Karpas-422 (cell line): ENCODE measurements at regions not wholly inside any gene's neighbourhood (a gene's known extent, or its start where the extent isn't known, plus 50 kb on each side); places are given as distances from the start of the nearest gene placed in this dataset.
"Not testable (repeated sequence)": the region's sequence is repeated elsewhere in the genome, so short reads cannot be mapped to it uniquely, and the experiment has no call there.

Experiments
- DNase-seq: peaks from one replicate; pipeline ENCODE4 v3.0.0-alpha.2; 2015
- H2AFZ ChIP-seq: fragments of 200-600 bp; sonication (generic); 2 replicates; pipeline ENCODE4 v1.6.1; 2014; ENCODE audit warnings: antibody characterized with exemption, low read length, mixed read lengths
- H3K27ac ChIP-seq: fragments of 200-600 bp; sonication (generic); 2 replicates; pipeline ENCODE4 v1.5.1; 2014; ENCODE audit warnings: mild to moderate bottlenecking, low read length, moderate library complexity
- H3K27me3 ChIP-seq: fragments of 200-600 bp; sonication (generic); 2 replicates; pipeline ENCODE4 v1.6.1; 2014; ENCODE audit warnings: low read length, mixed read lengths
- H3K36me3 ChIP-seq: fragments of 200-600 bp; sonication (generic); 2 replicates; pipeline ENCODE4 v1.6.1; 2014; ENCODE audit warnings: low read length, mixed read lengths; ENCODE audit not compliant: insufficient read depth
- H3K4me1 ChIP-seq: fragments of 200-600 bp; sonication (generic); 2 replicates; pipeline ENCODE4 v1.6.1; 2014; ENCODE audit warnings: mild to moderate bottlenecking, low read length, mixed read lengths
- H3K4me2 ChIP-seq: fragments of 200-600 bp; sonication (generic); 2 replicates; pipeline ENCODE4 v1.6.1; 2014; ENCODE audit warnings: low read length, low read depth, mild to moderate bottlenecking; ENCODE audit not compliant: poor library complexity, severe bottlenecking
- H3K4me3 ChIP-seq: fragments of 200-600 bp; sonication (generic); 2 replicates; pipeline ENCODE4 v1.5.1; 2014; ENCODE audit warnings: mild to moderate bottlenecking, antibody characterized with exemption, low read length, mixed read lengths
- H3K79me2 ChIP-seq: fragments of 200-600 bp; sonication (generic); 2 replicates; pipeline ENCODE4 v1.6.1; 2014; ENCODE audit warnings: mild to moderate bottlenecking, low read length, mixed read lengths
- H3K9ac ChIP-seq: fragments of 200-600 bp; sonication (generic); 2 replicates; pipeline ENCODE4 v1.6.0; 2014; ENCODE audit warnings: low read length
- H3K9me2 ChIP-seq: fragments of 200-600 bp; sonication (generic), shearing (Covaris generic); replicated peaks from 2 replicates; pipeline ENCODE4 v1.6.0; 2014; ENCODE audit warnings: mild to moderate bottlenecking, low read length, moderate library complexity; ENCODE audit not compliant: insufficient read depth
- H3K9me3 ChIP-seq: fragments of 300-700, 200-600 bp; sonication (generic); 2 replicates; pipeline ENCODE4 v1.6.1; 2014; ENCODE audit warnings: low read length, mixed read lengths
- H4K20me1 ChIP-seq: fragments of 200-600 bp; sonication (generic); 2 replicates; pipeline ENCODE4 v1.6.1; 2014; ENCODE audit warnings: mild to moderate bottlenecking, antibody characterized with exemption, low read length, low read depth; ENCODE audit not compliant: insufficient read depth

DNA sequence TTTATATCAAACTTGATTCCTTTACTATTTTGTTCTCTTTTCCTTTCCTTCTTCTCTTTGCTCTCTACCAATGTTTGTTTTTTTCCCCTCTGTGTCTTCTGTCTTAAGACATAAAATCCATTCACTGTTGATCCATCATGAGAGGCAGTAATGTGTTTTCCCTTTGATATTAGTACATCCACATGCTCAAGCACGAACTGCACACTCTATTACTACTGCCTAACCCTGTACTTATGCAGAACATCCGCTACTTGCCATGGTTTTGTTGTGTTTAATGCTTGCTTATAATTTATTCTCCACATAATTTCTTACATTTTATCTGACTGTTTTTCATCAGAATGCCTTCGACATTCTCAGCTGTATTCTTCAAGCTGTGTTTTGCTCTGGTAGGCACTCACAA, 159.0 kb upstream of the PCDH9 start:
- H3K4me3 ChIP-seq: no peak overlapping the region
- no peaks in the 10 kb centered on the region for H3K79me2 ChIP-seq
- H4K20me1 ChIP-seq: no peaks in the 10 kb centered on the region
- H3K27ac ChIP-seq: no peak overlapping the region
- no peaks in the 10 kb centered on the region for H3K36me3 ChIP-seq
- H3K4me1 ChIP-seq: no peaks in the 10 kb centered on the region
- no peak overlapping the region for H3K4me2 ChIP-seq
- no peaks in the 10 kb centered on the region for H3K9me3 ChIP-seq
- H3K9me2 ChIP-seq: no peaks in the 10 kb centered on the region
- no peak overlapping the region for H3K9ac ChIP-seq
- no peak for DNase-seq
- no peaks in the 10 kb centered on the region for H3K27me3 ChIP-seq
- 0 out of 2 replicates have a peak overlapping the region, but pooled peaks have one; percentile 18 for H2AFZ ChIP-seq

DNA sequence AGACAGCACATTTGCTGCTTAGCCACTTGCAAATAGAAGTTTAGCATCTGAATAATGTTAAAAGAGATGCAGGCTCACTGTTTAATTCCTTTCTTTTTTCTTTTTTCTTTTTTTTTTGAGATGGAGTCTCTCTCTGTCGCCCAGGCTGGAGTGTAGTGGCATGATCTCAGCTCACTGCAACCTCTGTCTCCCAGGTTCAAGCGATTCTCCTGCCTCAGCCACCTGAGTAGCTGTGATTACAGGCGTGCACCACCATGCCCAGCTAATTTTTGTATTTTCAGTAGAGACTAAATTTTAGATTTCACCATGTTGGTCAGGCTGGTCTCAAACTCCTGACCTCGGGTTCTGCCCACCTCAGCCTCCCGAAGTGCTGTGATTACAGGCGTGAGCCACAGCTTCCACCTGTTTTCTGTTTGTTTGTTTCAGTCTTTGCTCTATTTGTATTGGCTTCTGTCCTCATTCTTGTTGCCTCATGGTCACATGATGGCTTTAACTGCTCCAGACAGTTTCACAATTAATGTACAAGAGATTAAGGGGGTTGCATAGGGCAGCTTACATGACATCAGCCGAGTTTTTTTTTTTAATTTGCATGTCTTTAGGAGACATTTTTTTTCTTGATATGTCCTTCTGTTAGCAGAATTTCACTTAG, 153.1 kb upstream of the PCDH9 start:
- H3K4me1 ChIP-seq, H3K9me3 ChIP-seq, H2AFZ ChIP-seq, H3K36me3 ChIP-seq, H3K9me2 ChIP-seq, H3K79me2 ChIP-seq, DNase-seq, H4K20me1 ChIP-seq, H3K9ac ChIP-seq, H3K27ac ChIP-seq, H3K4me3 ChIP-seq, H3K27me3 ChIP-seq, H3K4me2 ChIP-seq: not testable (repeated sequence)

DNA sequence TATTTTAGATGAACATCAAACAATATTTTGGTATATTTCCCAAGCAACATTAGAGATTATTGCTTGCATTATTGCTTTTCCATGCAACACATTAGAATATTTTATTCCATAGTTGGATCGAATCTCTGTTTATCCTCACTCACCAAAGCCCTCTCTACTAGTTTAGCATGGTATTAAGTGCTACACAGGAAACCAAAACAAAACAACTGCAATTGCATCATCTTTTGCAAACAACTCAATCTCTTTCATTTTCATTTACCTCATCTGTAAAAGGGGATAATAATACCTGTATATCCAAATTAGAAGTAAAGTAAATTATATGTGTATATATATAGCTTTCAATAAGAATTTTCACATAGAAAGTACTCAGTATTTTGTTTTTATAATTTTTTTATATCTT, 147.8 kb upstream of the PCDH9 start:
- Histone ChIP-seq H3K79me2 (no peaks in the 10 kb centered on the region), H3K9ac (no peak overlapping the region), H3K4me1 (no peaks in the 10 kb centered on the region), H3K4me3 (no peak overlapping the region), H3K9me2 (no peaks in the 10 kb centered on the region), H3K27ac (no peak overlapping the region), H3K27me3 (no peaks in the 10 kb centered on the region), H3K9me3 (no peaks in the 10 kb centered on the region), H4K20me1 (no peaks in the 10 kb centered on the region), H2AFZ (no peak overlapping the region), H3K4me2 (no peak overlapping the region), H3K36me3 (no peaks in the 10 kb centered on the region)
- no peak for DNase-seq

DNA sequence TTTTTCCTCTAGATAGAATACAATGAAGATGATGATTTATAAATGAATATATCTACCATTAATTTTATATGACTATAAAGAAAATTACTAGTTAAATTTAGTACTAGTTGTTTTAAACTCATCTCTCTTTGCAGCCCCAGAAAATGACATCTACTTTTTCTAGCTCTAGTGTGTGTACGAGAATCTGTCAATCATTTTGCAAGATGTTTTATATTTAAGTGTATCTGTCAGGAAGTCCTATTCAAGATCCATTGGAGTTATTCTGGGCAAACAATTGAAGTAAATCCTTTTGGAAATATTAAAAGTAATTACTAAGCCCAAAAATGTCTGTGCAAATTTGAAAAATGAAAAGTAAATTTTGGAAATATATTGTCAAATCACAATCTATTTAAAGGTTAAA, 144.3 kb upstream of the PCDH9 start:
- Histone ChIP-seq H4K20me1 (no peaks in the 10 kb centered on the region), H3K9me3 (no peaks in the 10 kb centered on the region), H3K27ac (no peak overlapping the region), H3K9ac (no peak overlapping the region), H3K79me2 (no peaks in the 10 kb centered on the region), H2AFZ (no peak overlapping the region), H3K9me2 (no peaks in the 10 kb centered on the region), H3K4me3 (no peak overlapping the region), H3K27me3 (no peaks in the 10 kb centered on the region), H3K4me1 (no peaks in the 10 kb centered on the region), H3K36me3 (no peaks in the 10 kb centered on the region), H3K4me2 (no peak overlapping the region)
- DNase-seq: no peak

- no peaks in the 10 kb centered on the region for H3K4me1 ChIP-seq
Observed at GRCh38 chr13:67372868-67373464, 142.8 kb upstream of the PCDH9 start.

GRCh38 chr13:67369895-67370660, 139.9 kb upstream of the PCDH9 start:
- Histone ChIP-seq H3K27ac (no peak overlapping the region), H3K4me1 (peaks cover 3% of the 10 kb centered on the region; the same call in 1 of the 2 replicates), H3K4me2 (no peak overlapping the region), H2AFZ (peak overlapping the region; percentile 20; the same call in 1 of the 2 replicates), H3K27me3 (no peaks in the 10 kb centered on the region), H3K9me2 (no peaks in the 10 kb centered on the region), H3K9me3 (no peaks in the 10 kb centered on the region), H3K9ac (no peak overlapping the region), H3K36me3 (no peaks in the 10 kb centered on the region), H3K79me2 (no peaks in the 10 kb centered on the region), H3K4me3 (no peak overlapping the region), H4K20me1 (no peaks in the 10 kb centered on the region)
- no peak for DNase-seq

More at GRCh38 chr13:67372868-67373464, 142.8 kb upstream of the PCDH9 start:
- DNase-seq: no peak
- H3K4me3 ChIP-seq: no peak overlapping the region
- H3K27ac ChIP-seq: no peak overlapping the region
- H2AFZ ChIP-seq: no peak overlapping the region
- no peak overlapping the region for H3K9ac ChIP-seq
- H3K27me3 ChIP-seq: no peaks in the 10 kb centered on the region
- H4K20me1 ChIP-seq: no peaks in the 10 kb centered on the region
- no peaks in the 10 kb centered on the region for H3K9me2 ChIP-seq
- no peak overlapping the region for H3K4me2 ChIP-seq
- no peaks in the 10 kb centered on the region for H3K36me3 ChIP-seq
- no peaks in the 10 kb centered on the region for H3K79me2 ChIP-seq
- no peaks in the 10 kb centered on the region for H3K9me3 ChIP-seq

GRCh38 chr13:67367399-67367798, 137.3 kb upstream of the PCDH9 start:
- H3K9me3 ChIP-seq: no peaks in the 10 kb centered on the region
- no peaks in the 10 kb centered on the region for H3K9me2 ChIP-seq
- H3K27ac ChIP-seq: no peak overlapping the region
- H3K79me2 ChIP-seq: no peaks in the 10 kb centered on the region
- no peak overlapping the region for H3K4me2 ChIP-seq
- H3K27me3 ChIP-seq: no peaks in the 10 kb centered on the region
- DNase-seq: no peak
- no peaks in the 10 kb centered on the region for H4K20me1 ChIP-seq
- H3K36me3 ChIP-seq: no peaks in the 10 kb centered on the region
- peaks cover 3% of the 10 kb centered on the region; the same call in 1 of the 2 replicates for H3K4me1 ChIP-seq
- H2AFZ ChIP-seq: no peak overlapping the region
- H3K4me3 ChIP-seq: no peak overlapping the region
- no peak overlapping the region for H3K9ac ChIP-seq

DNA sequence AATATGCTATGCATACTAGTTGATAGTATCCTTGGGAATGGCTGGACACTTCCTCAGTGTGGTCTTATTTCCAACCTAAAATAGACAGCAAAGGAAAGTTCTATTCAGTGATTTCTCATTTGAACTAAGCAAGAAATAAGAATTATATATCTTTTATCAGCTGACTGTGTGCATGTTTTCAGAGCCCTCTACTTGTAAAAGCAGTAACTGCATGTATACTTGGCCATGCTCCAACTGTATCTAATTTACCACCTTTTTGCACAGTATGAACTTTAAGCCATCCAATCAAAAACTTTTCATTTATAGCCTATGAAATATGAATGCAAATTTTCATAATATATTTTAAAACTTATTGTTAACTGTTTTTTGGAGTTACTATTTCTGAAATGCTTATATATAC, 136.4 kb upstream of the PCDH9 start:
- no peak overlapping the region for H3K9ac ChIP-seq
- no peaks in the 10 kb centered on the region for H3K9me3 ChIP-seq
- peak; percentile 49 for DNase-seq
- no peaks in the 10 kb centered on the region for H3K27me3 ChIP-seq
- H3K4me1 ChIP-seq: peaks cover 3% of the 10 kb centered on the region; the same call in 1 of the 2 replicates
- H3K27ac ChIP-seq: no peak overlapping the region
- no peaks in the 10 kb centered on the region for H3K79me2 ChIP-seq
- no peak overlapping the region for H3K4me3 ChIP-seq
- H2AFZ ChIP-seq: no peak overlapping the region
- H4K20me1 ChIP-seq: no peaks in the 10 kb centered on the region
- no peak overlapping the region for H3K4me2 ChIP-seq
- no peaks in the 10 kb centered on the region for H3K9me2 ChIP-seq
- no peaks in the 10 kb centered on the region for H3K36me3 ChIP-seq
